ENCODE measurements at regions not wholly inside any gene's neighbourhood (a gene's known extent, or its start where the extent isn't known, plus 50 kb on each side); places are given as distances from the start of the nearest gene placed in this dataset.

- Histone ChIP-seq H3K4me1 (ENCODE audit: control insufficient read depth, insufficient read depth, low read length) (no peaks in the 10 kb centered on the region), H3K27me3 (ENCODE audit: control insufficient read depth, insufficient read depth, low read length) (no peaks in the 10 kb centered on the region), H3K9me3 (ENCODE audit: control insufficient read depth, insufficient read depth, low read length) (no peaks in the 10 kb centered on the region), H3K27ac (ENCODE audit: low read length) (no peak overlapping the region), H3K4me3 (ENCODE audit: low read length) (no peak overlapping the region), H3K36me3 (ENCODE audit: control insufficient read depth, insufficient read depth, low read length) (peaks cover 3% of the 10 kb centered on the region; the same call in 1 of the 2 replicates)
- no CpG with 5 or more reads among the region's 9 CpGs for WGBS (ENCODE audit: insufficient coverage, insufficient read length)
- DNase-seq (ENCODE audit: low read depth, low spot score): no peak
Measured at GRCh38 chrX:131734621-131735020, 190.7 kb downstream of the OR13H1 start.

DNA sequence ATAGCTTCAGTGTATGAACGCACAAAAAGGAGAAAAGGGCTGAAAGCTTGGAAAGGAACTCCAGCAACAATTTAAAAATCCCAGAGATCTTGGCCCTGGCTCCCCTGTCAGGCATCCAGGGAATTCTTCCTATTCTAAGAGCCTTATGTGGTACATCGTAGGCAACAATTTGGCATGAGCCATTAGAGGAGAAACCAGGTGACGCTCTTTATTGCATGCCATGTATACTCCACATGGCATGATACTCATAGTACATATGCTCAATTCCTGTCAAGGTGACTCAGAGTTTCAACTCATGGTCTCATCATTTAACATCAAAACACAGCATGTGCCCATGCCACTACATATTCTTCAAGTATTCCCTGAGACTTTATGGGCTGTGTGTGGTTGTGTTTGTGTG is 191.3 kb downstream of the OR13H1 start:
- no peaks in the 10 kb centered on the region for H3K27me3 ChIP-seq (ENCODE audit: control insufficient read depth, insufficient read depth, low read length)
- DNase-seq (ENCODE audit: low read depth, low spot score): no peak
- no CpG with 5 or more reads among the region's 3 CpGs for WGBS (ENCODE audit: insufficient coverage, insufficient read length)
- no peak overlapping the region for H3K4me3 ChIP-seq (ENCODE audit: low read length)
- H3K36me3 ChIP-seq (ENCODE audit: control insufficient read depth, insufficient read depth, low read length): peaks cover 3% of the 10 kb centered on the region; the same call in 1 of the 2 replicates
- H3K9me3 ChIP-seq (ENCODE audit: control insufficient read depth, insufficient read depth, low read length): no peaks in the 10 kb centered on the region
- no peaks in the 10 kb centered on the region for H3K4me1 ChIP-seq (ENCODE audit: control insufficient read depth, insufficient read depth, low read length)
- H3K27ac ChIP-seq (ENCODE audit: low read length): no peak overlapping the region

DNA sequence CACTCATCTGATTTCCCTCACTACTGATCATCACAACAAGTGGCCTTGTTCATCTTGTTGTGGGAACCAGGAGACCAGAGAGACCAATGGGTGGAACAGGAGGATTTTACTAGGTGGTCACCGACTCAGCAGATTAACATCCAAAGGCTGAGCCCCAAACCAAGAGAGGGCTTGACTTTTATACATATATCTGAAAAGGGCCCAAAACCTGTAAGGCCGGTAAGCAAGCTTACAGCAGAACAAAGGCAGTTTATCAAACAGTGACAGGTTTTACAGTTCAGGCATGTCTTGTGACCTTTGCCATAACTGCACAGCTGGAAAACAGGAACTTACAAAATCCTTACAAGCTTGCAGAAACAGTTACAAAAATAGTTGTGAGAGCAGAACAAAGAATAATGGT is 195.9 kb downstream of the OR13H1 start:
- no peaks in the 10 kb centered on the region for H3K9me3 ChIP-seq (ENCODE audit: control insufficient read depth, insufficient read depth, low read length)
- no peak overlapping the region for H3K4me3 ChIP-seq (ENCODE audit: low read length)
- peaks cover 4% of the 10 kb centered on the region; the same call in 1 of the 2 replicates for H3K36me3 ChIP-seq (ENCODE audit: control insufficient read depth, insufficient read depth, low read length)
- no peak for DNase-seq (ENCODE audit: low read depth, low spot score)
- no peaks in the 10 kb centered on the region; the same call in 1 of the 2 replicates for H3K4me1 ChIP-seq (ENCODE audit: control insufficient read depth, insufficient read depth, low read length)
- WGBS (ENCODE audit: insufficient coverage, insufficient read length): no CpG with 5 or more reads among the region's 2 CpGs
- H3K27ac ChIP-seq (ENCODE audit: low read length): no peak overlapping the region
- no peaks in the 10 kb centered on the region for H3K27me3 ChIP-seq (ENCODE audit: control insufficient read depth, insufficient read depth, low read length)

DNA sequence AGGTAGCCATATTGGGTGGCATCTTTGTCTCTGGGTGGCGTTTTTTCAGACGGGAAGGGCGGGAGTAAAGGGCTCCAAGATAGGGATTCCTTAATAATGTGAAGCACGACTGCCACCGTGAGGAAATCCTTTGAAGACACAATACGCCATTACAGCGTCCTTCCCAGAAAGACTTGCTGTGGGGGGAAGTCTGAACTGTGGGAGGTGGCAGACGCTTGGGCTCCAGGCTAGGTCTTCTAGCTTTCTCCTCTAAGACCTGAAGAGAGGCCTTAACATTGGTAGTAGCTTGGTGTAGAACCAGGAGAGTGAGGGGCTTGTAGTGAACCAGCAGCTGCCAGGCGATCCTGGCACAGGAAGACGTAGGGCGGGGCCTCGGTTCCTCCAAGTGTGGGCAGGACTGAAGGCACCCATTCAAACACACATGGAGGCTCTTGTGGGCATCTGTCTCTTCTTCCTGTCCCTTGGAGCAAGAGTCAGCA is 197.3 kb downstream of the OR13H1 start:
- H3K4me1 ChIP-seq (ENCODE audit: control insufficient read depth, insufficient read depth, low read length): no peaks in the 10 kb centered on the region; the same call in 1 of the 2 replicates
- no peaks in the 10 kb centered on the region for H3K27me3 ChIP-seq (ENCODE audit: control insufficient read depth, insufficient read depth, low read length)
- H3K36me3 ChIP-seq (ENCODE audit: control insufficient read depth, insufficient read depth, low read length): peaks cover 4% of the 10 kb centered on the region; the same call in 1 of the 2 replicates
- H3K4me3 ChIP-seq (ENCODE audit: low read length): no peak overlapping the region
- H3K9me3 ChIP-seq (ENCODE audit: control insufficient read depth, insufficient read depth, low read length): no peaks in the 10 kb centered on the region
- no peak overlapping the region for H3K27ac ChIP-seq (ENCODE audit: low read length)
- no peak for DNase-seq (ENCODE audit: low read depth, low spot score)
- WGBS (ENCODE audit: insufficient coverage, insufficient read length): no CpG with 5 or more reads among the region's 12 CpGs

DNA sequence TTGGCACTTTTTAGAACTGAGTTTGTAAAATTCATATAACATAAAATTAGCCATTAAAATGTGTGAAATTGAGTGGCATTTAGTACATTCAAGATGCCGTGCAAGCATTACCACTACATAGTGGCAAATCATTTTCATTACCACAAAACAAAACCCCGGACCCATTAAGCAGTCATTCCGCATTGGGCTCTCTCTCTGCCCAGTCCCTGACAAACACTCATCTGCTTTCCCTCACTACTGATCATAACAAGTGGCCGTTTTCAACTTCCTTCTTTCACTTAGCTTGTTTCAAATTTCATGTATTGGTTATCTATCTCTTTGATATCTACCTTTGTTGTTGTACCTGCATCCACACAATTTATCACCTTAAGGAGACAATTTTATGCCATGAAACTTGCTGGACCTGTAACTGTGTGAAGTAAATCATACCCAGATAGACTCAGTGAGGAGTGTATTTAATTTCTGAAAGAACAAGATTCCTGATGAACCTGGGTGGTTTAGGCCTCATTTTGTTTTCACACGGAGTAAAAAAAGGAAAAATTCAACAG is 202.1 kb downstream of the OR13H1 start:
- no peaks in the 10 kb centered on the region for H3K9me3 ChIP-seq (ENCODE audit: control insufficient read depth, insufficient read depth, low read length)
- H3K4me3 ChIP-seq (ENCODE audit: low read length): no peak overlapping the region
- no CpG with 5 or more reads among the region's 5 CpGs for WGBS (ENCODE audit: insufficient coverage, insufficient read length)
- no peak overlapping the region for H3K27ac ChIP-seq (ENCODE audit: low read length)
- peaks cover 9% of the 10 kb centered on the region; the same call in 1 of the 2 replicates for H3K36me3 ChIP-seq (ENCODE audit: control insufficient read depth, insufficient read depth, low read length)
- H3K4me1 ChIP-seq (ENCODE audit: control insufficient read depth, insufficient read depth, low read length): no peaks in the 10 kb centered on the region
- no peaks in the 10 kb centered on the region for H3K27me3 ChIP-seq (ENCODE audit: control insufficient read depth, insufficient read depth, low read length)
- DNase-seq (ENCODE audit: low read depth, low spot score): no peak

- H3K36me3 ChIP-seq (ENCODE audit: control insufficient read depth, insufficient read depth, low read length): peaks cover 7% of the 10 kb centered on the region; the same call in 1 of the 2 replicates
- H3K4me1 ChIP-seq (ENCODE audit: control insufficient read depth, insufficient read depth, low read length): no peaks in the 10 kb centered on the region
- H3K27ac ChIP-seq (ENCODE audit: low read length): no peak overlapping the region
- no peak for DNase-seq (ENCODE audit: low read depth, low spot score)
- H3K27me3 ChIP-seq (ENCODE audit: control insufficient read depth, insufficient read depth, low read length): no peaks in the 10 kb centered on the region
- no peaks in the 10 kb centered on the region for H3K9me3 ChIP-seq (ENCODE audit: control insufficient read depth, insufficient read depth, low read length)
- WGBS (ENCODE audit: insufficient coverage, insufficient read length): no CpG with 5 or more reads among the region's 14 CpGs
- H3K4me3 ChIP-seq (ENCODE audit: low read length): no peak overlapping the region
Measured at GRCh38 chrX:131746491-131746968, 202.7 kb downstream of the OR13H1 start.

- no peaks in the 10 kb centered on the region for H3K4me1 ChIP-seq (ENCODE audit: control insufficient read depth, insufficient read depth, low read length)
- no peaks in the 10 kb centered on the region for H3K27me3 ChIP-seq (ENCODE audit: control insufficient read depth, insufficient read depth, low read length)
- H3K36me3 ChIP-seq (ENCODE audit: control insufficient read depth, insufficient read depth, low read length): peaks cover 5% of the 10 kb centered on the region; the same call in 1 of the 2 replicates
- H3K27ac ChIP-seq (ENCODE audit: low read length): no peak overlapping the region
- H3K9me3 ChIP-seq (ENCODE audit: control insufficient read depth, insufficient read depth, low read length): no peaks in the 10 kb centered on the region
- DNase-seq (ENCODE audit: low read depth, low spot score): no peak
- H3K4me3 ChIP-seq (ENCODE audit: low read length): no peak overlapping the region
- no CpG with 5 or more reads among the region's 9 CpGs for WGBS (ENCODE audit: insufficient coverage, insufficient read length)
Measured at GRCh38 chrX:131747173-131747572, 203.3 kb downstream of the OR13H1 start.

- no peaks in the 10 kb centered on the region for H3K4me1 ChIP-seq (ENCODE audit: control insufficient read depth, insufficient read depth, low read length)
- H3K27ac ChIP-seq (ENCODE audit: low read length): no peak overlapping the region
- H3K36me3 ChIP-seq (ENCODE audit: control insufficient read depth, insufficient read depth, low read length): no peaks in the 10 kb centered on the region; the same call in 1 of the 2 replicates
- H3K4me3 ChIP-seq (ENCODE audit: low read length): no peak overlapping the region
- H3K27me3 ChIP-seq (ENCODE audit: control insufficient read depth, insufficient read depth, low read length): no peaks in the 10 kb centered on the region
- no peaks in the 10 kb centered on the region for H3K9me3 ChIP-seq (ENCODE audit: control insufficient read depth, insufficient read depth, low read length)
- no CpG with 5 or more reads among the region's 24 CpGs for WGBS (ENCODE audit: insufficient coverage, insufficient read length)
- no peak for DNase-seq (ENCODE audit: low read depth, low spot score)
Measured at GRCh38 chrX:131752493-131753198, 208.8 kb downstream of the OR13H1 start.

DNA sequence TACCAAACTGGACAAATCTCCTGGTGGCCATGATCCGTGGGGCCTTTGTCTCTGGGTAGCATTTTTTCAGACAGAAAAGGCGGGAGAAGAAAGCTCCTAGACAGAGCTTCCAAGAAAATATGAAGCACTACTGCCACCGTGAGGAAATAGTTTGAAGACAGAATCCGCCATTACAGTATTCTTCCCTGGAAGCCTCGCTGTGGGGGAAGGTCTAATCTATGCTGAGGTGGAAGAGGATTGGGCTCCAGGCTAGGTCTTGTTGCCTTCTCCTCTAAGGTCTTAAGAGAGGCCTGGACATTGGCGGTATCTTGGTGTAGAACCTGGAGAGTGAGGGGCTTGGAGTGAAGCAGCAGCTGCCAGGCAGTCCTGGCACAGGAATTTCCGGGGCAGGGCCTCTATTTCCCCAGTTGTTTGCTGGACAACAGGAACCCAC is 218.9 kb downstream of the OR13H1 start:
- Histone ChIP-seq H3K27me3 (ENCODE audit: control insufficient read depth, insufficient read depth, low read length) (no peaks in the 10 kb centered on the region), H3K36me3 (ENCODE audit: control insufficient read depth, insufficient read depth, low read length) (peaks cover 7% of the 10 kb centered on the region; the same call in 1 of the 2 replicates), H3K9me3 (ENCODE audit: control insufficient read depth, insufficient read depth, low read length) (no peaks in the 10 kb centered on the region), H3K4me1 (ENCODE audit: control insufficient read depth, insufficient read depth, low read length) (no peaks in the 10 kb centered on the region; the same call in 1 of the 2 replicates), H3K4me3 (ENCODE audit: low read length) (no peak overlapping the region), H3K27ac (ENCODE audit: low read length) (no peak overlapping the region)
- no peak for DNase-seq (ENCODE audit: low read depth, low spot score)
- WGBS (ENCODE audit: insufficient coverage, insufficient read length): no CpG with 5 or more reads among the region's 7 CpGs

DNA sequence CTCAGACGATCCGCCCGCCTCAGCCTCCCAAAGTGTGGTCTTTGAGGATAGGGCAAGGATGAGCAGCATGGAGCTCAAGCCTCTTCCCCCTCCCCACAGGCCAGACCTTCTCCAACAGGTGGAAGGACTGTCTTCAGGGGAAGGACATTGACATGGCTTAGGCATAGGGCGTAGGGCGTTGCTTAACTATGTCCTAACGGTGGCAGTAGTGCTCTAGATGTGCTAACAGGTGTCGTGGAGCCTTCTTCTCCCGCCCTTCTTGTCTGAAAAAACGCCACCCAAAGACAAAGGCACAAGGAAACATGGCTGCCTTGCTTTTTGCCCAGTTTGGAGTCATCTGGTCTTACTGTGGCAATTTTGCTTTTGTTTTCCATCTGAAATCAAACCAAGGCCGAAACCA is 219.8 kb downstream of the OR13H1 start:
- Histone ChIP-seq H3K9me3 (ENCODE audit: control insufficient read depth, insufficient read depth, low read length) (no peaks in the 10 kb centered on the region), H3K27ac (ENCODE audit: low read length) (no peak overlapping the region), H3K27me3 (ENCODE audit: control insufficient read depth, insufficient read depth, low read length) (no peaks in the 10 kb centered on the region), H3K4me3 (ENCODE audit: low read length) (no peak overlapping the region), H3K36me3 (ENCODE audit: control insufficient read depth, insufficient read depth, low read length) (peaks cover 12% of the 10 kb centered on the region; the same call in 1 of the 2 replicates), H3K4me1 (ENCODE audit: control insufficient read depth, insufficient read depth, low read length) (no peaks in the 10 kb centered on the region; the same call in 1 of the 2 replicates)
- DNase-seq (ENCODE audit: low read depth, low spot score): no peak
- no CpG with 5 or more reads among the region's 10 CpGs for WGBS (ENCODE audit: insufficient coverage, insufficient read length)

Measured in iPS DF 6.9 (cell line).